Endodermal cell (in vitro differentiated cells): ENCODE measurements at regions not wholly inside any gene's neighbourhood (a gene's known extent, or its start where the extent isn't known, plus 50 kb on each side); places are given as distances from the start of the nearest gene placed in this dataset.
A peak's percentile ranks its signal among the peaks of the same experiment; 100 is the strongest.
"Not testable (repeated sequence)": the region's sequence is repeated elsewhere in the genome, so short reads cannot be mapped to it uniquely, and the experiment has no call there.

ENCODE experiments used
- DNase-seq: peaks from one replicate; pipeline ENCODE4 v3.0.0-alpha.2; 2017
- H3K27ac ChIP-seq: 2 replicates; pipeline ENCODE4 v1.5.1; 2013; ENCODE audit warnings: mild to moderate bottlenecking, low read depth, low read length, moderate library complexity
- H3K27me3 ChIP-seq: 2 replicates; pipeline ENCODE4 v1.6.1; 2013; ENCODE audit warnings: mild to moderate bottlenecking, low read length, moderate library complexity; ENCODE audit not compliant: insufficient read depth, control insufficient read depth, poor library complexity, severe bottlenecking
- H3K36me3 ChIP-seq: 2 replicates; pipeline ENCODE4 v1.7.0; 2013; ENCODE audit warnings: mild to moderate bottlenecking, low read length, moderate library complexity; ENCODE audit not compliant: control insufficient read depth, insufficient read depth
- H3K4me1 ChIP-seq: one replicate; pipeline ENCODE4 v1.7.0; 2013; ENCODE audit warnings: low read length; ENCODE audit not compliant: control insufficient read depth, insufficient read depth
- H3K4me3 ChIP-seq: 2 replicates; pipeline ENCODE4 v1.5.1; 2013; ENCODE audit warnings: mild to moderate bottlenecking, low read length, moderate library complexity
- H3K9ac ChIP-seq: 2 replicates; pipeline ENCODE4 v1.6.1; 2013; ENCODE audit warnings: mild to moderate bottlenecking, low read length, moderate library complexity; ENCODE audit not compliant: poor library complexity, severe bottlenecking; ENCODE audit errors: extremely low read depth
- H3K9me3 ChIP-seq: 2 replicates; pipeline ENCODE4 v1.6.1; 2013; ENCODE audit warnings: mild to moderate bottlenecking, low read length, moderate library complexity; ENCODE audit not compliant: control insufficient read depth
- H3K27ac Mint-ChIP-seq: 2 replicates; pipeline ENCODE4 v1.8.0; 2020; ENCODE audit warnings: mixed read lengths
- H3K27me3 Mint-ChIP-seq: 2 replicates; pipeline ENCODE4 v1.8.0; 2021; ENCODE audit warnings: mild to moderate bottlenecking, mixed read lengths; ENCODE audit not compliant: insufficient read depth
- H3K36me3 Mint-ChIP-seq: 2 replicates; pipeline ENCODE4 v1.8.0; 2020; ENCODE audit warnings: low read depth, mixed read lengths
- H3K4me1 Mint-ChIP-seq: 2 replicates; pipeline ENCODE4 v1.8.0; 2020; ENCODE audit warnings: mixed read lengths
- H3K4me3 Mint-ChIP-seq: 2 replicates; pipeline ENCODE4 v1.8.0; 2020; ENCODE audit warnings: mild to moderate bottlenecking, moderate library complexity, mixed read lengths
- H3K9me3 Mint-ChIP-seq: 2 replicates; pipeline ENCODE4 v1.8.0; 2020; ENCODE audit warnings: mild to moderate bottlenecking, mixed read lengths
- WGBS, 2 experiments: methylation state at CpG; one replicate each; pipeline versions ENCODE4 v1.1.5 to v1.1.7; 2013; ENCODE audit warnings: missing lambda C conversion rate in 2 of 2, mixed read lengths in 1 of 2; ENCODE audit not compliant: insufficient coverage in 1 of 2, insufficient read length in 1 of 2; 5-methylcytosine and 5-hydroxymethylcytosine counted together
- TF ChIP-seq, protein P1 (sequence below): fragments of 200-600 bp; sonication (generic); conservative IDR thresholded peaks from 2 replicates; pipeline ENCODE4 v1.5.0; 2021; ENCODE audit warnings: antibody characterized with exemption, mild to moderate bottlenecking

DNA sequence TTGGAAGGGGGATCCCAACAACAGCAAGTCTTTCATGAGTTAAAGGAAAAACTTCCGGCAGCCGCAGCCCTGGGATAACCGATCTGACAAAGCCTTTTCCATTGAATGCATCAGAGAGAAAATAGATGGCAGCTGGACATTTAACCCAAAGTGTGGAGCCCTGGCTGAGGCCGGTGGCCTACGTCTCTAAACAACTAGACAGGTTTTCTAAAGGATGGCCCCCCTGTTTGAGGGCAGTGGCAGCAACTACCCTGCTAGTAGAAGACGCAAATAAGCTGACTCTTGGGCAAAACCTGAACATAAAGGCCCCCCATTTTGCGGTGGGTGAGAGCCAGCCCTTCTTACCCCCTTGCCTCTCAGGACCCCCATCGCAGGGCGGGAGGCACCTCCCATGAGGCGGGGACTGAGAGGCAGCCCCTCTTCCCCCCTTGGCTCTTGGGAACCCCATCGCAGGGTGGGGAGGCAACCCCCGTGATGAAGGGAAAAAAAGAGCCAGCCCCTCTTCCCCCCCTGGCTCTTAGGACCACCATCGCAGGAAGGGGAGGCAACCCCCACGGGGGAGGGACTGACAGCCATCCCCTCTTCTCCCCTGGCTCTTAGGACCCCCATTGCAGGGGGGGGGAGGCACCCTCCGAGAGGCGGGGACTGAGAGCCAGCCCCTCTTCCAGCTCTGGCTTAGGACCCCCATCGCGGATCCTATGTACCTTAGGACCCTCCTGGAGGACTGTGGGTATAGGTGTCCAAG is 2422.9 kb upstream of the PCDH20 start:
- Histone ChIP-seq H3K4me3 (no peak overlapping the region), H3K27me3 (no peaks in the 10 kb centered on the region), H3K9ac (no peak overlapping the region), H3K27ac (no peak overlapping the region), H3K36me3 (no peaks in the 10 kb centered on the region), H3K4me1 (no peaks in the 10 kb centered on the region), H3K9me3 (no peaks in the 10 kb centered on the region)
- Mint-ChIP-seq H3K27me3 (no peaks in the 10 kb centered on the region), H3K4me3 (no peak overlapping the region), H3K27ac (no peak overlapping the region), H3K36me3 (no peaks in the 10 kb centered on the region), H3K9me3 (peaks cover 15% of the 10 kb centered on the region), H3K4me1 (no peaks in the 10 kb centered on the region)
- 93 to 95% methylated on average over 6 to 17 of the region's 18 CpGs for WGBS, 2 experiments
- TF ChIP-seq, protein P1, sequence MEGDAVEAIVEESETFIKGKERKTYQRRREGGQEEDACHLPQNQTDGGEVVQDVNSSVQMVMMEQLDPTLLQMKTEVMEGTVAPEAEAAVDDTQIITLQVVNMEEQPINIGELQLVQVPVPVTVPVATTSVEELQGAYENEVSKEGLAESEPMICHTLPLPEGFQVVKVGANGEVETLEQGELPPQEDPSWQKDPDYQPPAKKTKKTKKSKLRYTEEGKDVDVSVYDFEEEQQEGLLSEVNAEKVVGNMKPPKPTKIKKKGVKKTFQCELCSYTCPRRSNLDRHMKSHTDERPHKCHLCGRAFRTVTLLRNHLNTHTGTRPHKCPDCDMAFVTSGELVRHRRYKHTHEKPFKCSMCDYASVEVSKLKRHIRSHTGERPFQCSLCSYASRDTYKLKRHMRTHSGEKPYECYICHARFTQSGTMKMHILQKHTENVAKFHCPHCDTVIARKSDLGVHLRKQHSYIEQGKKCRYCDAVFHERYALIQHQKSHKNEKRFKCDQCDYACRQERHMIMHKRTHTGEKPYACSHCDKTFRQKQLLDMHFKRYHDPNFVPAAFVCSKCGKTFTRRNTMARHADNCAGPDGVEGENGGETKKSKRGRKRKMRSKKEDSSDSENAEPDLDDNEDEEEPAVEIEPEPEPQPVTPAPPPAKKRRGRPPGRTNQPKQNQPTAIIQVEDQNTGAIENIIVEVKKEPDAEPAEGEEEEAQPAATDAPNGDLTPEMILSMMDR: no peak
- DNase-seq: peak; percentile 20

- peak; percentile 10 for DNase-seq
- not testable (repeated sequence) for H3K27ac Mint-ChIP-seq, H3K27me3 Mint-ChIP-seq, H3K36me3 Mint-ChIP-seq, H3K27ac ChIP-seq, H3K9ac ChIP-seq, H3K36me3 ChIP-seq, H3K9me3 Mint-ChIP-seq, H3K4me1 Mint-ChIP-seq, H3K4me3 Mint-ChIP-seq, H3K27me3 ChIP-seq, H3K4me3 ChIP-seq, H3K9me3 ChIP-seq, H3K4me1 ChIP-seq
- 86% methylated on average over 6 of the region's 21 CpGs; no CpG with 5 or more reads in 1 of the 2 experiments for WGBS, 2 experiments
These were observed 2422.1 kb upstream of the PCDH20 start for GRCh38 chr13:63837701-63838100.

- H3K4me1 Mint-ChIP-seq, H3K36me3 ChIP-seq, H3K27ac ChIP-seq, H3K9me3 Mint-ChIP-seq, H3K27me3 Mint-ChIP-seq, H3K4me3 Mint-ChIP-seq, H3K27ac Mint-ChIP-seq, H3K27me3 ChIP-seq, H3K4me3 ChIP-seq, H3K36me3 Mint-ChIP-seq, DNase-seq, H3K9me3 ChIP-seq, H3K4me1 ChIP-seq, H3K9ac ChIP-seq: not testable (repeated sequence)
- no CpG with 5 or more reads among the region's 2 CpGs for WGBS, 2 experiments
These were observed 2414.0 kb upstream of the PCDH20 start for GRCh38 chr13:63829609-63830008.

GRCh38 chr13:63821785-63822184 is 2406.1 kb upstream of the PCDH20 start:
- not testable (repeated sequence) for H3K9me3 ChIP-seq, H3K4me1 ChIP-seq, H3K4me3 ChIP-seq, H3K27ac Mint-ChIP-seq, H3K4me3 Mint-ChIP-seq, H3K36me3 ChIP-seq, H3K27ac ChIP-seq, DNase-seq, H3K27me3 Mint-ChIP-seq, H3K27me3 ChIP-seq, H3K9ac ChIP-seq, H3K9me3 Mint-ChIP-seq, H3K4me1 Mint-ChIP-seq, H3K36me3 Mint-ChIP-seq
- WGBS, 2 experiments: no CpG with 5 or more reads among the region's 5 CpGs

- peak overlapping the region; percentile 36 for H3K4me3 Mint-ChIP-seq
- not testable (repeated sequence) for DNase-seq, H3K36me3 ChIP-seq, H3K4me1 ChIP-seq, H3K9me3 ChIP-seq, H3K27ac ChIP-seq, H3K9ac ChIP-seq, H3K4me3 ChIP-seq, H3K27me3 Mint-ChIP-seq, H3K4me1 Mint-ChIP-seq, H3K27ac Mint-ChIP-seq, H3K36me3 Mint-ChIP-seq, H3K9me3 Mint-ChIP-seq, H3K27me3 ChIP-seq
- 89 to 93% methylated on average over 32 to 41 of the region's 41 CpGs for WGBS, 2 experiments
These were observed 2395.9 kb upstream of the PCDH20 start for GRCh38 chr13:63811428-63812004.

GRCh38 chr13:63791134-63791533 is 2375.5 kb upstream of the PCDH20 start:
- H3K27me3 Mint-ChIP-seq, H3K9me3 ChIP-seq, H3K4me3 ChIP-seq, H3K9ac ChIP-seq, H3K27ac ChIP-seq, H3K27ac Mint-ChIP-seq, H3K4me1 ChIP-seq, H3K9me3 Mint-ChIP-seq, H3K27me3 ChIP-seq, DNase-seq, H3K4me1 Mint-ChIP-seq, H3K4me3 Mint-ChIP-seq, H3K36me3 ChIP-seq, H3K36me3 Mint-ChIP-seq: not testable (repeated sequence)
- 88% methylated on average over 1 of the region's 2 CpGs; no CpG with 5 or more reads in 1 of the 2 experiments for WGBS, 2 experiments
